Nephron progenitor cell (in vitro differentiated cells): ENCODE measurements at regions not wholly inside any gene's neighbourhood (a gene's known extent, or its start where the extent isn't known, plus 50 kb on each side); places are given as distances from the start of the nearest gene placed in this dataset.

ENCODE experiments used
- DNase-seq: peaks from one replicate; pipeline ENCODE4 v3.0.0; 2021
- H3K27ac Mint-ChIP-seq: 2 replicates; pipeline ENCODE4 v1.8.0; 2021; ENCODE audit warnings: mild to moderate bottlenecking, moderate library complexity, mixed read lengths
- H3K27me3 Mint-ChIP-seq: 2 replicates; pipeline ENCODE4 v1.8.0; 2021; ENCODE audit warnings: mild to moderate bottlenecking, low read depth, mixed read lengths; ENCODE audit not compliant: poor library complexity
- H3K36me3 Mint-ChIP-seq: 2 replicates; pipeline ENCODE4 v1.8.0; 2021; ENCODE audit warnings: low read depth, mixed read lengths
- H3K4me1 Mint-ChIP-seq: 2 replicates; pipeline ENCODE4 v1.8.0; 2021; ENCODE audit warnings: mixed read lengths
- H3K4me3 Mint-ChIP-seq: 2 replicates; pipeline ENCODE4 v1.8.0; 2021; ENCODE audit warnings: mild to moderate bottlenecking, moderate library complexity, mixed read lengths
- H3K9me3 Mint-ChIP-seq: 2 replicates; pipeline ENCODE4 v1.8.0; 2021; ENCODE audit warnings: mild to moderate bottlenecking, moderate library complexity, mixed read lengths
- TF ChIP-seq, protein P1 (sequence below): fragments of 200-600 bp; sonication (generic); IDR thresholded peaks from 2 replicates; pipeline ENCODE4 v1.5.0; 2021; ENCODE audit warnings: antibody characterized with exemption

- peaks cover 3% of the 10 kb centered on the region for H3K27me3 Mint-ChIP-seq
- H3K4me3 Mint-ChIP-seq, result no peak overlapping the region
- H3K4me1 Mint-ChIP-seq, result no peaks in the 10 kb centered on the region
- no peaks in the 10 kb centered on the region for H3K9me3 Mint-ChIP-seq
- no peak for DNase-seq
- H3K27ac Mint-ChIP-seq, result no peak overlapping the region
- TF ChIP-seq, protein P1, sequence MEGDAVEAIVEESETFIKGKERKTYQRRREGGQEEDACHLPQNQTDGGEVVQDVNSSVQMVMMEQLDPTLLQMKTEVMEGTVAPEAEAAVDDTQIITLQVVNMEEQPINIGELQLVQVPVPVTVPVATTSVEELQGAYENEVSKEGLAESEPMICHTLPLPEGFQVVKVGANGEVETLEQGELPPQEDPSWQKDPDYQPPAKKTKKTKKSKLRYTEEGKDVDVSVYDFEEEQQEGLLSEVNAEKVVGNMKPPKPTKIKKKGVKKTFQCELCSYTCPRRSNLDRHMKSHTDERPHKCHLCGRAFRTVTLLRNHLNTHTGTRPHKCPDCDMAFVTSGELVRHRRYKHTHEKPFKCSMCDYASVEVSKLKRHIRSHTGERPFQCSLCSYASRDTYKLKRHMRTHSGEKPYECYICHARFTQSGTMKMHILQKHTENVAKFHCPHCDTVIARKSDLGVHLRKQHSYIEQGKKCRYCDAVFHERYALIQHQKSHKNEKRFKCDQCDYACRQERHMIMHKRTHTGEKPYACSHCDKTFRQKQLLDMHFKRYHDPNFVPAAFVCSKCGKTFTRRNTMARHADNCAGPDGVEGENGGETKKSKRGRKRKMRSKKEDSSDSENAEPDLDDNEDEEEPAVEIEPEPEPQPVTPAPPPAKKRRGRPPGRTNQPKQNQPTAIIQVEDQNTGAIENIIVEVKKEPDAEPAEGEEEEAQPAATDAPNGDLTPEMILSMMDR, result no peak
- no peaks in the 10 kb centered on the region for H3K36me3 Mint-ChIP-seq
Observed at GRCh38 chr11:21771097-21771496, 421.8 kb upstream of the ANO5 start.

DNA sequence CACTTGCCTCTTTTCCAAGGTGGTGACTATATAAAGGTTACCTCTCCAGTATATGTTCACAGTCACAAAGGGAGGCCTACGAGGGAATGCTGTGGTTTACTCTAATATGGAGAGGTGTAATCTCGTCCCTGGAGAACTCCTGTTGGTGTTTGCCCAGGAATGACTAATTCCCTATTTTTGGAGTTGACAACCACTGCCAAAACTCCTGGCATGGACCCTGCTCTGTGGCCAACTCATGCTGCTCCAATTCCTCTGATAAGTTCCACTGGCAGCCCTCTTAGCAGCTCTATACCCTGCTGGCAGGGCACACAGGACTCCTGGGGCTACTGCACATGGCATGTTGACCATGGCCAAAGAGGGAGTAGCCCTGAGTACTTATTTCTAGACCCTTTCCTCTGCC is 418.7 kb upstream of the ANO5 start:
- no peak for DNase-seq
- Mint-ChIP-seq H3K4me1 (no peaks in the 10 kb centered on the region), H3K27ac (no peak overlapping the region), H3K36me3 (no peaks in the 10 kb centered on the region), H3K27me3 (no peaks in the 10 kb centered on the region), H3K9me3 (no peaks in the 10 kb centered on the region), H3K4me3 (no peak overlapping the region)
- TF ChIP-seq, protein P1, result no peak

- no peaks in the 10 kb centered on the region for H3K9me3 Mint-ChIP-seq
- H3K4me1 Mint-ChIP-seq, result no peaks in the 10 kb centered on the region
- no peak overlapping the region for H3K4me3 Mint-ChIP-seq
- TF ChIP-seq, protein P1, result no peak
- H3K27me3 Mint-ChIP-seq, result no peaks in the 10 kb centered on the region
- no peaks in the 10 kb centered on the region for H3K36me3 Mint-ChIP-seq
- H3K27ac Mint-ChIP-seq, result no peak overlapping the region
- DNase-seq, result no peak
Observed at GRCh38 chr11:21775911-21776310, 417.0 kb upstream of the ANO5 start.

GRCh38 chr11:21783954-21784353 is 408.9 kb upstream of the ANO5 start:
- Mint-ChIP-seq H3K4me1 (no peaks in the 10 kb centered on the region), H3K36me3 (no peaks in the 10 kb centered on the region), H3K27ac (no peak overlapping the region), H3K27me3 (no peaks in the 10 kb centered on the region), H3K9me3 (no peaks in the 10 kb centered on the region), H3K4me3 (no peak overlapping the region)
- TF ChIP-seq, protein P1, result no peak
- no peak for DNase-seq

DNA sequence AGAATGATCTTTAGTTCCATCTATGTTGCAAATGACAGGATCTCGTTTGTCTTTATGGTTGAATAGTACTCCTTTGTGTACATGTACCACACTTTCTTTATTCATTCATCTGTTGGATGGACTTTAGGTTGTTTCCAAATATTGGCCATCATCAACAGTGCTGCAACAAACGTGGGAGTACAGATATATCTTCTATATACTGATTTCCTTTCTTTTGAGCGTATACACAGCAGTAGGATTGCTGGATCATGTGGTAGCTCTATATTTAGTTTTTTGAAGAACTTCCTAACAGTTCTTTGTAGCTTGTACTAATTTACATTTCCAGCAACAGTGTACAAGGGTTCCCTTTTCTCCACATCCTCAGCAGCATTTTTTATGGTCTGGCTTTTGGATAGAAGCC is 407.5 kb upstream of the ANO5 start:
- Mint-ChIP-seq H3K27ac (no peak overlapping the region), H3K27me3 (no peaks in the 10 kb centered on the region), H3K4me1 (no peaks in the 10 kb centered on the region), H3K9me3 (no peaks in the 10 kb centered on the region), H3K4me3 (no peak overlapping the region), H3K36me3 (no peaks in the 10 kb centered on the region)
- DNase-seq, result no peak
- TF ChIP-seq, protein P1, result no peak

DNA sequence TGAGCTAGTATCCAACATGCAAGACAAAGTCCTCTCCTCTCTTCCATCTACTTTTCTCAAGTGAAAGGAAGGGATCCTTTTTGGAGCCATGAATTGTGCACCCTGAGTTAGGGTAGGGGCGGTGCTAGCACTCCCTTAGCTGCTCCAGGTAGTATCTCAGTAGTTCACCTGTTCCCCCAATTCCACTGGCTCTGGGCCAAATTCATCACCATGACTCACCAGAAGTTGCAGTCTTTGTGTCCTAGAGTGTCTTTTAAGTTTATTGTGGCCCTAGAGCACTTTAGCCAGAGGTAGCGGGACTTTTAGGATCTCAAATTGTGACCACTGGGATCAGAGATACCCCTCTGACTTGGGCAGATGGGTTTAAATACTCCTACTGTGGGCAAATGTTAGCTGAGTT is 398.6 kb upstream of the ANO5 start:
- no peak for DNase-seq
- H3K27me3 Mint-ChIP-seq, result no peaks in the 10 kb centered on the region
- H3K4me1 Mint-ChIP-seq, result no peaks in the 10 kb centered on the region
- no peak overlapping the region for H3K4me3 Mint-ChIP-seq
- no peak overlapping the region for H3K27ac Mint-ChIP-seq
- TF ChIP-seq, protein P1, result no peak
- no peaks in the 10 kb centered on the region for H3K36me3 Mint-ChIP-seq
- no peaks in the 10 kb centered on the region for H3K9me3 Mint-ChIP-seq
